ENCODE measurements at regions not wholly inside any gene's neighbourhood (a gene's known extent, or its start where the extent isn't known, plus 50 kb on each side); places are given as distances from the start of the nearest gene placed in this dataset.
"Not testable (repeated sequence)": the region's sequence is repeated elsewhere in the genome, so short reads cannot be mapped to it uniquely, and the experiment has no call there.

DNA sequence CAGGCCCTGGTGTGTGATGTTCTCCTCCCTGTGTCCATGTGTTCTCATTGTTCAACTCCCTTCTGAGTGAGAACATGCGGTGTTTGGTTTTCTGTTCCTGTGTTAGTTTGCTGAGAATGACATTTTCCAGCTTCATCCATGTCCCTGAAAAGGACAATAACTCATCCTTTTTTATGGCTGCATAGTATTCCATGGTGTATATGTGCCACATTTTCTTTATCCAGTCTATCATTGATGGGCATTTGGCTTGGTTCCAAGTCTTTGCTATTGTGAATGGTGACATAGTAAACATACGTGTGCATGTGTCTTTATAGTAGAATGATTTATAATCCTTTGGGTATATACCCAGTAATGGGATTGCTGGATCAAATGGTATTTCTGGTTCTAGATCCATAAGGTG lies 964.6 kb upstream of the CITED2 start:
- TF ChIP-seq, protein P1, sequence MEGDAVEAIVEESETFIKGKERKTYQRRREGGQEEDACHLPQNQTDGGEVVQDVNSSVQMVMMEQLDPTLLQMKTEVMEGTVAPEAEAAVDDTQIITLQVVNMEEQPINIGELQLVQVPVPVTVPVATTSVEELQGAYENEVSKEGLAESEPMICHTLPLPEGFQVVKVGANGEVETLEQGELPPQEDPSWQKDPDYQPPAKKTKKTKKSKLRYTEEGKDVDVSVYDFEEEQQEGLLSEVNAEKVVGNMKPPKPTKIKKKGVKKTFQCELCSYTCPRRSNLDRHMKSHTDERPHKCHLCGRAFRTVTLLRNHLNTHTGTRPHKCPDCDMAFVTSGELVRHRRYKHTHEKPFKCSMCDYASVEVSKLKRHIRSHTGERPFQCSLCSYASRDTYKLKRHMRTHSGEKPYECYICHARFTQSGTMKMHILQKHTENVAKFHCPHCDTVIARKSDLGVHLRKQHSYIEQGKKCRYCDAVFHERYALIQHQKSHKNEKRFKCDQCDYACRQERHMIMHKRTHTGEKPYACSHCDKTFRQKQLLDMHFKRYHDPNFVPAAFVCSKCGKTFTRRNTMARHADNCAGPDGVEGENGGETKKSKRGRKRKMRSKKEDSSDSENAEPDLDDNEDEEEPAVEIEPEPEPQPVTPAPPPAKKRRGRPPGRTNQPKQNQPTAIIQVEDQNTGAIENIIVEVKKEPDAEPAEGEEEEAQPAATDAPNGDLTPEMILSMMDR (IDR thresholded peaks at IDR 0.05), result not testable (repeated sequence)
- not testable (repeated sequence) for TF ChIP-seq POLR2A (IDR thresholded peaks at IDR 0.05)

Data from heart left ventricle (tissue), 13 donors.